ENCODE measurements at regions not wholly inside any gene's neighbourhood (a gene's known extent, or its start where the extent isn't known, plus 50 kb on each side); places are given as distances from the start of the nearest gene placed in this dataset.
"Not testable (repeated sequence)": the region's sequence is repeated elsewhere in the genome, so short reads cannot be mapped to it uniquely, and the experiment has no call there.

GRCh38 chr5:74500110-74500917 is 140.2 kb downstream of the ENC1 start:
- DNase-seq (ENCODE audit: low read depth): no peak

DNA sequence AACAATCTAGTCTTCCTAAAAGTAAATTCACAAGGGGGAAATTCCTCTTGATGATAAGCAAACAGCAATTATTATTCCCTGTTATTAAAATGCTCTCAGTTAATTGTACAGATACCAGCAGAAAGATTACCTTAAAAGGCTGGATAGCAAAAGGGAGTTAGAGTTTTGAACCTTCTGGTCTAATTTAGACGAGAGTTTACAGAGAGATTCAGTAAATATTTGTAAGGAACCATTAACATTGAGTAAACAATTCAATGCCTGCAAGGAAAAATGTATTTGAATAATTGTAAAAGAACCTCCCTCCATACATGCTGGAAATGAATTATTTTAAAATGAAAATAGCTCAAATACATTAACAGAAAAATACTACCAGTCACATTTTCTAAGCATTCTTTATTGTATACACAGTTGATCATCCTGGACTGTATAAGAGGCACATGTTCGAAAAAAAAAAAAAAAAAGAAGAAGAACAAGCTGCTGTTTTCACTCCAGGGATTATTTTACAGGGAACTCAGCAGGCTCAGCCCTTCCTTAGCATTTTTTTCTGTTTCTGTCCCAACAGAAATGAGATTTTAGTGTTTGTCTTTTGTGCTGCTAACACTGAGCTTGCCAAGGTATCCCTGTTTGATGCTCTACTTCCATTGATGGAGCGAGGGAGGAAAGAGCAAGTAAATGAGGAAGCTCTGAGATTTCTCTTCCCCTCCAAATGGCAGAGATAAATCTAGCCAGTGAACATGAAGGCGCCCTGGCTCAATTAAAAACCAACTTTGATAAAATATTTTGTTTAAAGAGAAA is 141.1 kb downstream of the ENC1 start:
- DNase-seq (ENCODE audit: low read depth): no peak

DNA sequence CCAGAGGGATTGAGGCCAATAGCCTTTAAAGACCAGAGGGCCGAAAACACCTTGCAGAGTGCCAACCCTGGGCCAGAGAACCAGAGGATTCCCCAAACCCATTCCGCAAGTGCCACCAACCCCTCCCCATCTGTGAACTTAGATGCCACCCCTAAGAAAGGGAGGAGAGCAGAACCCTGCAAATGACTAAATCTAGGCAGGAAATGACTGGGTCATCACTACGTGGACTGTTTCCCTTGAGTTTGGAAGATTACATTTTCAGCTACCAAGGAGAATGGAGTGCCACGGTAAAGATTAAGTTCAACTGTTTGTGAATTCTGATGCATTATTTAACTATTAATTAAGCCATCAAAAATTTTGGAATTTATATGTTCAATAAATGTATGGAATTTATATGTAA is 142.8 kb downstream of the ENC1 start:
- no peak for DNase-seq (ENCODE audit: low read depth)

DNA sequence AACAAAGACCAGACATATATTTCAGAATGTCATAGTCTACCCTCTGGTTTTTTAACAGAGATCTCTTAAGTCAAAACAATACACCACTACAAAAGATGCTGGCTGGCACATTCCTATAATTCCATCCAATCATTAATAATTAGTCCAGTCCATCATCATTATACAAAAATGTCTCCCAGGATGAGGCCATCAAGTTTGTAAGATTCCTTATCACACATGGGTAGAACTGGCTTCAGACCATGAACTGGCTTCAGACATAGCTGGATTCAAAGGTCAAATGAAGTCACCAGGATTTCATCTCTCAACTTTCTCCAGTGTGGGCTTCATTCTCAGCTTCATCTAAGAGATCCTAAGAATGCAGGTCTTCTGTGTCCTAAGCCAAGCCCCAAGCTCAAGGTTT is 147.1 kb downstream of the ENC1 start:
- DNase-seq (ENCODE audit: low read depth): no peak

DNA sequence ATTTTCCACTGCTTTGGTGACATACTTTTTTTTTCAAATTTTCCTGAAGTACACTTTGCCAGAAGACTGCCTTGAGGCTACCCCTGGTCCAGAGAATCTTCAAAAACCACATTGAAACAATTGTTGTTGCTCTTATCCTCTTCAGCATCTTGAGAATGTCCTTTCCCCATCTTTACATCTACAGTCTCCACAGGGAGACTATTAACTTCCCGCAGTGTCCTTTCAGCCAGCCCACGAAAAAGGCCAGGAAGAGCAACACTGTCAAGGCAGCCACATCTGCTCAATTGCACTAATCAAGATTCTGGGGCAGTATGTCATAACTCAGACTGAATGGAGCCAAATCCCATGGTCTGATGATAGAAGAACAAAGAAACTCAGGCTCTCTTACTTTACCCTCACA is 148.3 kb downstream of the ENC1 start:
- no peak for DNase-seq (ENCODE audit: low read depth)

GRCh38 chr5:74491586-74491985 is 148.9 kb downstream of the ENC1 start:
- no peak for DNase-seq (ENCODE audit: low read depth)

DNA sequence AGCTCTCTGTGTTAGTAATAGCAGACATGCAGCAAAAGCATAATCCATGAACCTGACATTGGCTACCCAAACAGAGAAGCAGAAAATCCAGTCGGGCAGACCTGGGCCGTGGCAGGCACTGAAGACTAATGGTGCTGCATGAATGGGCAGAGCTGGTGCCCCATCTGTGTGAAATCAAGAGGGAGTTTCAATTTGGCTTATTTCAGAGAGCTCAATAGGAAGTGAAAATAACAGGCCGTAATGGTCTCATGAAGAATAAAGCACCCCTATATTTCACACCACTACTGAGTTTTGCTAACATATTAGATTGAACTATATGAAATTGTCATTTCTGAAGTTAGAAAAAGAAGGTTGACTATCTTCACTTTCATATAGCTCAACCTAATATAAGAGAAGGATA is 149.7 kb downstream of the ENC1 start:
- no peak for DNase-seq (ENCODE audit: low read depth)

- no peak for DNase-seq (ENCODE audit: low read depth)
Observed at GRCh38 chr5:74482990-74483389, 157.5 kb downstream of the ENC1 start.

DNA sequence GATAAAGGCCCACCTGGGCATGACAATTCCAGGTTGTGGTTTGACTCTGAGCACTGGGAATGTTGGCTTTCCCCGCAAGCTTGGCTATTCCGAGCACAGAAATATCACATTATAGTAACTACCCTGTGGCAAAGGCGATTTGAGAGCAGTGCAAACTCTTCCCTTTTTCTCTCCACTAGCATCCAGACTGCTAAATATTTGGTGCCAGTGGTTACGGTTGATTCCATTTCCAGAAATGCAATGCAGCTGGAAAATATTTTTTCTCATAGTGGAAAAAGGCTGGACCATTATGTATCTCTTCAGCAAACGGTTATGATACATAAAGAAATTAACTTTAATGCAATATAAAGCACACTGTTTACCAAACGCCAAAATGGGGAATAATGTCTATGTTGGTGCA is 158.0 kb downstream of the ENC1 start:
- no peak for DNase-seq (ENCODE audit: low read depth)

GRCh38 chr5:74481357-74481756 is 159.2 kb downstream of the ENC1 start:
- DNase-seq (ENCODE audit: low read depth): not testable (repeated sequence)

DNA sequence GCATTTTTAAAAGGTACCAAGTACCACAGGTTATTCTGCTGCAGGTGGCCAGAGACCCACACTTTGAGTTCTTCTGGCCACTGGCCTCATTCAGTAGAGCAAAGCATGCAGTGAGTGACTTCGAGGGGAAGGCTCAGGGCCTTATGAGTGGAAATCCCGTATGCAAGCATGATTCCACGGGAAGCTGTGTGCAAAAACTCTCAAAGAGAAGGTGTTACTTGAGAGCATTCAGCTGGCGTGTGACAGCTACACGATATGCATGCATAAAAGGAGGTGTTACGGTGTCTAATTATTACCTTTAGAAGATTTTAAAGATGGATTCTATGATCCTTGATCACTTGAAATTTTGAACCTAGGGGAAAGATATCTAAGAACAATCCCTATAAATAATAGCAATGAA is 160.3 kb downstream of the ENC1 start:
- no peak for DNase-seq (ENCODE audit: low read depth)

DNA sequence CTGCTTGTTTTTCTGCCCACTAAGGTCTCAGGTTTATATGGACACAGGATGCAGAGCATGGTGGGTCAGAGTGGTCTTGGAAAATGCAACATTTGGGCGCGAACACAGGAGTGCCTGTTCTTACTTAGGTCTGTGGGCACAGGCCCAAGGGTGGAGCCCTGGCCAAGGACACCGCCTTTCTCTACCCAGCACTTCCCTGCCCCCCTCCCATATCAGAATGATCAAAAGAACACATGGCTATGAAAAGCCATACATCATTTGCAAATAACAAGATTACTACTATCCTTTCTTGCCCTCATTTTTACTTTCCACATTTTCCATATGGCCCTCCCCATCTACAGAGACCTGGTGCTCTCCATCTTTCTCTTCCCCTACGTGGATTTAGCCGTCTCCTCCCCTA is 162.2 kb downstream of the ENC1 start:
- DNase-seq (ENCODE audit: low read depth): no peak

DNA sequence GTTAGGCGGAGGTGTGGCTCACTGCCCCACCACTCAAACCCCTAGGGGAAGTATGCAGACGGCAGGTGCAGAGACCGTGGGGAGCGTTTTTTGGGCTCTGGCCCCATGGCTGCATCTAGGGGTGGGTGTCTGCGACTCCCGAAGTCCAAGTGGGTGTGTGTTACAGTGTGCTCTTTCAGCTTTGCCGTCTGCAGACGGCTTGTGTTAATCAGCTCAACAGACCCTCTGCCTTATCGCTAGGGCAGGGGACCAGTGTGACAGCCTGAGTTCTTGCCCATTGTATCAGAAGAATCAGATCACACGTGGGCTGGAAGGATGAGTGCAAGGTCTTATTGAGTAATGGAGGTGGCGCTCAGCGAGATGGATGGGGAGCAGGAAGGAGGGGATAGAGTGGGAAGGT is 162.8 kb downstream of the ENC1 start:
- no peak for DNase-seq (ENCODE audit: low read depth)

GRCh38 chr5:74476819-74477453 is 163.6 kb downstream of the ENC1 start:
- no peak for DNase-seq (ENCODE audit: low read depth)

DNA sequence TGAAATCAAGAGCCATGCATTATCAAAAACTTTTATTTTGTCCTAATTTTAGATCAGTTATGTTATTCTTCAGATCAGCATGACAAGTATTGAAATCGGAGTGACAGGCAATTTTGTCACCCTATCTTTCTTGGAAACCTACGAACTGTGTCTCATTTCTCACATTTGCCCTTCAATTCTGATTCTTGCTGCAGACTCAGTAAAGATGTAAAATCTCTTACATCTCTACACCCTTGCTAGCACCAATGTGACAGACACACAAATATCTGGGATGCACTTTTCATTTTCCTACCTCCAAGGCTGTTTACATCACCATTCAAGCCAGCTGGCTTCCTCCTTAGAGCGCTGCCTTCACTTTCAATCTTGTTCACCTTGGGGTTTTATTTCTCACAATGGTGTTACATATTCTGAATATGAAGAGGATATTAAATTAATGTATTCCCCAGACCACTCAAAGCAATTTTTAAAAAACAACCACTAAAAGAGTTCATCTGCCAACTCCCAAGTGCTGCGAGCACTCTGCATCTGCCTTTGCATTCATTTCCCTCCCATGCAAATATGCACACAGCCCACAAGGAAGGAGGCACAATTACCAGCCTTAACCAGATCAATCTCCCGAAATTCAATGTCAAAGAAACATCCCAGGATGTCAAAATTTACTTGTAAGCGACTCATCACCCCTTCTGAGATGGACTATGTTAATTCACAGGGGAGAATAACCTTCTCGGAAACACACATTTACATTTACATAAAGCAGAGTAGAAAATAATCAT is 164.3 kb downstream of the ENC1 start:
- DNase-seq (ENCODE audit: low read depth): no peak

- DNase-seq (ENCODE audit: low read depth): no peak
Observed at GRCh38 chr5:74471875-74472274, 168.7 kb downstream of the ENC1 start.

DNA sequence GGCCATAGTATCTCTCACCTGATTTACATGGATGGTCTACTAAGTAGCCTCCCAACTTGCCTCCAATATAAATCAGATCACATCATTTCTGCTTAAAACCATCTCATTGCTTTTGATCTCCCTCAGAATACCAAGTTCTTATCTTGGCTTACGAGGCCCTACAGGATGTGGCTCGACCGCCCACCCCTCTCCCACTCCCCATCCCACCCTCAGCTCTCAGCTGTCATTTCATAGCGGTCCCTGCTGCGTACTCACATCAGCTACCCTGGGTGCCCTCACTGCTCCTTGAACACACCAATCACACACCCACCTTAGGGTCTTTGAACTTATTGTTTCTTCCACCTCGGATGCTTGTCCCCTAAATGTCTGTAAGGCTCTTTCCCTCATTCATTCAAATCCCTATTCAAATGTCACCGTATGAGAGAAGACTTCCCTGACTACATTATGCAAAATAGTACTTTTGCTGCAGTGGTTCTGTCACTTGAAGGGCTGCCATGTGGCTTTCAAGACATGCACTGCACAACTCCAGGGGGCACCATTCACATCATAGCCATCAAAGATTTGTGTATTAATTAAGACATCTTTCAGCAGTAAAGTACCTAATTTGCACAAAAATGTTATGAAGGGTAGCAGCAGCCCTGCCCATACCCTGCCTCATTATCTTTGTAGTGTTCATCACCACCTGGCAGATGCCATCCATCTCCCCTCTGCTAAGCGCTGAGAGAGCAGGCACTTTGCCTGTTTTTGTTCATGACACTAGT is 171.1 kb downstream of the ENC1 start:
- DNase-seq (ENCODE audit: low read depth): no peak

DNA sequence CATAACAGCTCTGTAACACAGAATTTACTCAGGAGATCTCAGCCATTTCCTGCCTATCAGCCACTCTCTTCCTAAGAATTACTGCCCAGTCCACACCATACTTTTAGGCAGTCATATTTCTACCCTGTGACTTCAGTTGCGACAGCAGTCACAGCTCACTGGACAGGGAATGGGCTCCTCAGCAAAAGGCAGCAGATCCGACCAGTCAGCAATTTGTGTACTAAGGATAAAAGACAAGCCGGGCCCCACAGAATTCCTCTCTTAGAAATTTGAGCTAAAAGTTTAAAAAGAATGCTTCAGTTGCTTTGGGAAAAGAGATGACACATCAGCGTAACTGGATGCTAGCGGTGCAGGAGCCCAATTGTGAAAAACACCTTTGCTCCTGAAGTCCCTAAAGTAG is 172.1 kb downstream of the ENC1 start:
- DNase-seq (ENCODE audit: low read depth): no peak

DNA sequence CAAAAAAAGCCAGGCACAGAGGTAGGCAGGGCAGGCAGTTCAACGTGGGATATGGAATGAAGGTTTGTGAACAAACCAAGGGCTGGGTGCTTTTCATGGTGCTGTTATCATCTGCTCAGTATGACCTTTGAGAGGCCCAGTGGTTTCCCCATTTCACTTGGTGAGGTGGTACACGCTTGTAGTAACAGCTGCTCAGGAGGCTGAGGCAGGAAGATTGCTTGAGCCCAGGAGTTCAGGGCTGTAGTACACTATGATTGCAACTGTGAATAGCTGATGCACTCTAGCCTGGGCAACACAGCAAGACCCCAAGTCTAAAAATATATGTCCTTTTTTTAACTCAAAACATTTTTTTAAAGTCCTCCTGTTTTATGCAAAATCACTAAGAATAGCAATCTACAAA is 174.8 kb downstream of the ENC1 start:
- no peak for DNase-seq (ENCODE audit: low read depth)

DNA sequence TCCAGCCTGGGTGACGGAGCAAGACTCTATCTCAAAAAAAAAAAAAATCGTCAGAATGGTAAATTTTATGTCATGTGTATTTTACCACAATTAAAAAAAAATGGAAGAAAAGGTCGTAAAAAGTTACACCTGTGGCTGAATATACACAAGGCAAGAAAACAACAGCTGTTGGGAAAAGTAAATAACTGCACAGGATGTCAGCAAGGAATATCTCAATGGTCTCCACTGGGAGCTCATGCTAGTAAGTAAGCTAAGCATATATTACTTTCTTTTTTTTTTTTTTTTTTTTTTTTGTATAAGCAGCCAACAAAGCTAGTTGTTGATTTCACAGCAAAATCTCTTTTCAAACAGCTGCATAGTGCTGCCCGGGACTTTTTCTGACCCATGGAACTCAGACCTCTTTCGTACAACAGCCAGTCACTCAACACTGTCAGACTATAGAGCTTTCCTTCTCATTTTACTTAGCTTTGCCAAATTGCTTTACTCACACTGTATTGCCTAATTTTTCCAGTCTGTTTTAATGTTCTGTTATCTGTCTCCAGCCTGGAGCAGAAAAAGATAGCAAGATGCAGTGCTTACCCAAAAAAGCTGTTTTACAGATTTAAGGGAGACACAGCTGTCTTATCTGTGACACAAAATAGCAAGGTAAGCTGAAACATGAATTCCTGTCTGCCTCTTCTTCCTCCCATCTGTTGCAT is 175.9 kb downstream of the ENC1 start:
- DNase-seq (ENCODE audit: low read depth): no peak

- DNase-seq (ENCODE audit: low read depth): no peak
Observed at GRCh38 chr5:74462356-74462755, 178.2 kb downstream of the ENC1 start.

Data from activated T-helper 9 cell treated with anti-CD3 and anti-CD28 coated beads, Interleukin-2, amount 50 U/mL, for 16 hours (primary cell).